Uterus (tissue), 2 donors: ENCODE measurements at regions not wholly inside any gene's neighbourhood (a gene's known extent, or its start where the extent isn't known, plus 50 kb on each side); places are given as distances from the start of the nearest gene placed in this dataset.

ENCODE experiments used
- CTCF ChIP-seq, 4 experiments: fragments of 200-600 bp in 2 of 4; fragments of 450-650 bp in 2 of 4; sonication (generic) in 2 of 4; IDR thresholded peaks; one replicate each; pipeline ENCODE4 v1.5.1; 2016 to 2019; ENCODE audit warnings: antibody characterized with exemption in 4 of 4, mild to moderate bottlenecking in 2 of 4, moderate library complexity in 1 of 4
- POLR2A ChIP-seq, 2 donors: fragments of 450-650 bp; IDR thresholded peaks; one replicate each; pipeline ENCODE4 v1.6.1; 2016; ENCODE audit warnings: antibody characterized with exemption in 2 of 2, mild to moderate bottlenecking in 1 of 2, moderate library complexity in 1 of 2

GRCh38 chr3:80769683-80770082 is 991.8 kb downstream of the GBE1 start:
- no peak for TF ChIP-seq CTCF (IDR thresholded peaks at IDR 0.05)
- TF ChIP-seq POLR2A (IDR thresholded peaks at IDR 0.05): no peak
